NT2/D1 (cell line): ENCODE measurements at regions not wholly inside any gene's neighbourhood (a gene's known extent, or its start where the extent isn't known, plus 50 kb on each side); places are given as distances from the start of the nearest gene placed in this dataset.

Experiments
- DNase-seq: peaks from one replicate; pipeline ENCODE4 v3.0.0-alpha.2; 2011; ENCODE audit warnings: low read depth, low spot score
- H3K27me3 ChIP-seq: 2 replicates; pipeline ENCODE4 v1.6.0; 2011; ENCODE audit warnings: mild to moderate bottlenecking; ENCODE audit not compliant: insufficient read length, insufficient read depth
- H3K36me3 ChIP-seq: 2 replicates; pipeline ENCODE4 v1.6.1; 2011; ENCODE audit warnings: mild to moderate bottlenecking, low read length, mixed read lengths; ENCODE audit not compliant: insufficient read depth, insufficient read length
- H3K4me1 ChIP-seq: 2 replicates; pipeline ENCODE4 v1.5.1; 2011; ENCODE audit not compliant: insufficient read depth, insufficient read length
- H3K4me3 ChIP-seq: 2 replicates; pipeline ENCODE4 v1.5.1; 2011; ENCODE audit warnings: low read depth; ENCODE audit not compliant: insufficient read length
- H3K9ac ChIP-seq: 2 replicates; pipeline ENCODE4 v1.6.0; 2011; ENCODE audit warnings: low read depth; ENCODE audit not compliant: insufficient read length
- H3K9me3 ChIP-seq: 2 replicates; pipeline ENCODE4 v1.5.1; 2011; ENCODE audit warnings: mild to moderate bottlenecking, low read length; ENCODE audit not compliant: insufficient read depth
- SUZ12 ChIP-seq: IDR thresholded peaks from 2 replicates; pipeline ENCODE4 v1.6.1; 2011; ENCODE audit not compliant: insufficient read length, insufficient read depth; ENCODE audit errors: extremely low read depth
- YY1 ChIP-seq: IDR thresholded peaks from 2 replicates; pipeline ENCODE4 v1.6.1; 2011; ENCODE audit not compliant: insufficient read length, insufficient read depth
- ZNF274 ChIP-seq: IDR thresholded peaks from 2 replicates; pipeline ENCODE4 v1.6.1; 2011; ENCODE audit warnings: mild to moderate bottlenecking, low read depth, low read length

DNA sequence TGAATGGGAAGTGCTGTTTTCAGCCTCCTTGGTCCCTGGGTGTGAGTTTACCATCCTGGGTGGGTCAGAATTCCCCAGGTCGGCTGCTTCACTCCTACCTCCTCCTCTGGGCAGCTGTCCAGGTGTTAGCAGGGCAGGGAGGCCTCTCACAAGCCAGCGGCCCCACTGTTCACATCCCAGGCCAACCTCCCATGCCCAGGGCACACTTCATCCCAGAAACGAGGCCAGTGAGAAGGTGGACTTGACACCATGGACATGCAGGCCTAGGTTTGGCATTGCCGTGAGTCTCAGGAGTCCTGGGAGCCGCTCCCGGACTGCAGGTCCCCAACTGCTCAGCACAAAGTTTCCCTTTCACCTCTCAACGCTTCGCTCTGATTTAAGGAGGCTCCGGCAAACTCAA, 229.6 kb upstream of the IRX2 start:
- no peaks in the 10 kb centered on the region for H3K36me3 ChIP-seq
- no peak for DNase-seq
- peaks cover 4% of the 10 kb centered on the region; the same call in 1 of the 2 replicates for H3K9me3 ChIP-seq
- H3K9ac ChIP-seq, result no peak overlapping the region
- H3K4me1 ChIP-seq, result no peaks in the 10 kb centered on the region
- no peak for TF ChIP-seq YY1
- TF ChIP-seq SUZ12, result no peak
- no peak for TF ChIP-seq ZNF274
- H3K27me3 ChIP-seq, result no peaks in the 10 kb centered on the region
- H3K4me3 ChIP-seq, result no peak overlapping the region

DNA sequence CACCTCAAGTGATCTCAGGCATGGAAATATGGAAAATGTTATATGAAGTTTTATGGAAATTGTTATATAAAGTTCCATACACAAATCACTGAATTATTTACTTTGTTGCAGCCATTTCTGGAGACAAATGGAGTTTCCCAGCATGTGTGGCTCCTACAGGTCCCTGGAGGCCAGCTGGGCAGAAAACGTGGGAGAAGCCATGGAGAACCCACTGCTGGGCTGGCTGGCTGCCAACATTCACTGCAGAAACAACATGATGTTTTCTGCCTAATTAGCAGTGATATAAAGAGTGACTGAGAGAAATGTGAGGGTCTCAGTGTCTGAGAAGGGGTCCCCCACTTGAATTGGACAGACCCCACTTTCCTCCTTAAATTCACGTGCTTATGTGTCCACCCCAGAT, 208.8 kb upstream of the IRX2 start:
- H3K9me3 ChIP-seq, result no peaks in the 10 kb centered on the region; the same call in 1 of the 2 replicates
- H3K4me1 ChIP-seq, result no peaks in the 10 kb centered on the region
- H3K4me3 ChIP-seq, result no peak overlapping the region
- H3K27me3 ChIP-seq, result no peaks in the 10 kb centered on the region
- no peak overlapping the region for H3K9ac ChIP-seq
- DNase-seq, result no peak
- no peaks in the 10 kb centered on the region for H3K36me3 ChIP-seq
- no peak for TF ChIP-seq SUZ12
- TF ChIP-seq ZNF274, result no peak
- TF ChIP-seq YY1, result no peak

DNA sequence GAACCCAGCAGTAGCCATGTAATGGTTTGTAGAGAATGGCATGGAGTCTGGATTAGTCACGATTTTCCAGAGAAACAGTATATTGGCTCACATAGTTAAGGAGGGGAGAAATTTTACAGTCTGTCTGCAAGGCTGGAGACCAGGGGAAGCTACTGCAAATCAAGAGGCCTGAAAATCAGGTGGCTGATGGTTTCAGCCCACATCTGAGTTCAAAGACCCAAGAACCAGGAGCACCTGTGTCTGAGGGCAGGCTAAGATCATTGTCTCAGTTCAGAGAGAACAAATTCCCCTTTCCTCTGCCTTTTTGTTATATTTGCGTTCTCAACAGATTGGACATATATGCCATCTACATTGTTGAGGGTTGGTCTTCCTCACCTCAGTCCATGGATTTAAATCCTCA, 207.5 kb upstream of the IRX2 start:
- Histone ChIP-seq H3K4me3 (no peak overlapping the region), H3K27me3 (no peaks in the 10 kb centered on the region), H3K9me3 (no peaks in the 10 kb centered on the region; the same call in 1 of the 2 replicates), H3K36me3 (no peaks in the 10 kb centered on the region), H3K9ac (no peak overlapping the region), H3K4me1 (no peaks in the 10 kb centered on the region)
- DNase-seq, result no peak
- TF ChIP-seq SUZ12 (no peak), YY1 (no peak), ZNF274 (no peak)

DNA sequence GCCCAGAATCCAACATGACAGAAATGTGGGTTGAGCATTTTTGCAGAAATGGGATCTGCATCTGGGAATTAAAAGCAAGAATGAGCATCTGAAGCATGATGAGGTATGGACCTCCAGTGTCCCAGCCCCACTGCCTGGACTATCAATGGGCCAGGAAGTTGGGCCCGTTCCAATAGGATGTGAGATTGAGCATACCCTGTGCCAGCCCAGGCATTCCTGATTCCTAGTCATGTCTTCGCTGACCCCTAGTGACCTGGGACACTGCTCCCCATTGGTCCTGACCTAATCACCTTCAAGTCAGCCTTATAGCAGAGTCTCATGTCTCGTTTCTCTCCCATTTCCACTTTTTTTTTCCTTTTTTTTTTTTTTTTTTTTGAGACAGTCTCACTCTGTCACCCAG, 197.4 kb upstream of the IRX2 start:
- DNase-seq, result no peak
- no peak overlapping the region for H3K9ac ChIP-seq
- no peaks in the 10 kb centered on the region for H3K9me3 ChIP-seq
- no peak overlapping the region for H3K4me3 ChIP-seq
- no peaks in the 10 kb centered on the region for H3K4me1 ChIP-seq
- TF ChIP-seq ZNF274 (no peak), SUZ12 (no peak), YY1 (no peak)
- H3K27me3 ChIP-seq, result no peaks in the 10 kb centered on the region
- no peaks in the 10 kb centered on the region for H3K36me3 ChIP-seq

DNA sequence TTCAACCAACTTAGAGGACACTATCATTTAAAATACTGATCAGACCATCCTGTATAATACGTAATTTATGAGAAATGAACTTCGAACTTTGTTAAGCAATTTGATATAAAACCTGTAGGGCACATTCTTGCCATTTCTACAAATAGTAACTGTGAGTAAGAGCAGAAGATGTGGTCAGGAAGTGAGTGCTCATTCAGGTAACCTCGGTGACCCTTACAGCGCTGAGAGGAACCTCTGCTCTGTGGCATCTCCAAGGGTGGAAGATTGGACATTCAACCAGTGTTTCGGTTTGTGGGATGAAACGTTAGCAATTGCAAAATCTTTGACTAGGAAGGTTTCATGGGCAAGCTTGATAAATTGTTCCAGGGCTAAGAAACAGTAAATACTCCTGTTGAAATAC, 194.8 kb upstream of the IRX2 start:
- Histone ChIP-seq H3K36me3 (no peaks in the 10 kb centered on the region), H3K4me3 (no peak overlapping the region), H3K4me1 (no peaks in the 10 kb centered on the region), H3K9ac (no peak overlapping the region), H3K9me3 (no peaks in the 10 kb centered on the region), H3K27me3 (no peaks in the 10 kb centered on the region)
- no peak for DNase-seq
- TF ChIP-seq SUZ12, result no peak
- TF ChIP-seq ZNF274, result no peak
- TF ChIP-seq YY1, result no peak

DNA sequence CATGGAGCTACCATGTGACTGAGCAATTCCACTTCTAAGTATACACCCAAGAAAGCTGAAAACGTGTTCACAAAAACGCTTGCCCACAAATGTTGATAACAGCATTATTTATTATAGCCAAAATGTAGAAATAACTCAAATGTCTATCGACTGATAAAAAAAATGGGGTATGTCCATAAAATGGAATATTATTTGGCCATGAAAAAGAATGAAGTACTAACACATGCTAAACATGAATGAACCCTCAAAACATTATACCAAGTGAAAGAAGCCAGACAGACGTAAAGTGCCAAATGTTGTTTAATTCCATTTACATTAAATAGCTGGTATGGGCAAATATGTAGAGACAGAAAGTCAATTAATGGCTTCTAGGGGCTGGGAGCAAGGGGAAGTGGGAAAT, 184.9 kb upstream of the IRX2 start:
- Histone ChIP-seq H3K4me3 (no peak overlapping the region), H3K27me3 (no peaks in the 10 kb centered on the region)
- TF ChIP-seq SUZ12 (no peak), YY1 (no peak), ZNF274 (no peak)

DNA sequence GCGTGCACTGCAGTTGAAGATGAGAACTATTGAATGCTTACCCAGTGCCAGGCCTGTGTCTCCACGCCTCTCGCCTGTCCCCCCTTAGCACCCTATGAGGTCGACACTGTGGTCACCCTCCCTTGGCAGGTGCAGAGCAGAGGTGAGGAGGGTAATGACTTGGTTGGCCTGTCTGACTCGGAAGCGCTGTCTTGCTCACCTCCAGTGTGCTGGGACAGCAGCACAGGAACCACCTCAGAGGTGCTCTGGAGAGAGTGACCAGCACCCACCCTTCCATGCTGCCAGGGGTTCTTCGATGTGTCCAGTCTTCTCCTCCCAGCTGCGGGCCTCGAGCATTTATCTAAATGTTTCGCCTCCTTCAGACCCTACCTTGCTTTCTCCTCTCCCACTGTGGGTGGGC, 178.3 kb upstream of the IRX2 start:
- H3K4me3 ChIP-seq, result no peak overlapping the region
- no peaks in the 10 kb centered on the region for H3K27me3 ChIP-seq
- no peaks in the 10 kb centered on the region for H3K4me1 ChIP-seq
- H3K9me3 ChIP-seq, result no peaks in the 10 kb centered on the region
- H3K9ac ChIP-seq, result no peak overlapping the region
- DNase-seq, result no peak
- TF ChIP-seq ZNF274 (no peak), SUZ12 (no peak), YY1 (no peak)
- H3K36me3 ChIP-seq, result no peaks in the 10 kb centered on the region

More for the DNA sequence above, 184.9 kb upstream of the IRX2 start:
- DNase-seq, result no peak
- Histone ChIP-seq H3K4me1 (no peaks in the 10 kb centered on the region), H3K9ac (no peak overlapping the region), H3K9me3 (peaks cover 7% of the 10 kb centered on the region), H3K36me3 (no peaks in the 10 kb centered on the region)
